ENCODE measurements at regions not wholly inside any gene's neighbourhood (a gene's known extent, or its start where the extent isn't known, plus 50 kb on each side); places are given as distances from the start of the nearest gene placed in this dataset.

- TF ChIP-seq CTCF (conservative IDR thresholded peaks at IDR 0.05), result no peak
- TF ChIP-seq ZFX (IDR thresholded peaks at IDR 0.05), result no peak
Observed at GRCh38 chr6:169119669-169120068, 134.0 kb downstream of the THBS2 start.
